ENCODE measurements at regions not wholly inside any gene's neighbourhood (a gene's known extent, or its start where the extent isn't known, plus 50 kb on each side); places are given as distances from the start of the nearest gene placed in this dataset.

DNA sequence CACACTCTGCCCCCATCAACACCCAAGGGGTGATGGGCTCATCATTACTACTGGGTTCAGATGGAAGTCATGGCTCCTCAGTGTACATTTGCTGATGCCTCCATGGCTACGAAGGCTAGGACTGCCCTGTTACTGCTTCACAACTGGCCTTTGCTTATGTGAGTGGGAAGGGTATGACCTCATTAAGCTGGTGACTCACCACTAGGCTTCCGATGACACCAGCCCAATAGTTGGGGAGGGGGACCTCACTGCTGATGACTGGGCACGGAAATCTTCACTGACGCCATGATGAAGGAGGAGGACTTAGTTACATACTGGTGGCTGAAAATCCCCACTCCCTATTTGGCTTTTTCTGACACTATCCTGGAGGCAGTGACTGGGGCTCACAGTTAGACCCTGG, 263.2 kb downstream of the CMPK2 start:
- H3K27ac Mint-ChIP-seq = no peak overlapping the region
- no peaks in the 10 kb centered on the region for H3K4me1 Mint-ChIP-seq
- H3K36me3 Mint-ChIP-seq = no peaks in the 10 kb centered on the region
- H3K4me3 Mint-ChIP-seq = no peak overlapping the region
- H3K27me3 Mint-ChIP-seq = peaks cover 3% of the 10 kb centered on the region
- H3K9me3 Mint-ChIP-seq = no peaks in the 10 kb centered on the region

DNA sequence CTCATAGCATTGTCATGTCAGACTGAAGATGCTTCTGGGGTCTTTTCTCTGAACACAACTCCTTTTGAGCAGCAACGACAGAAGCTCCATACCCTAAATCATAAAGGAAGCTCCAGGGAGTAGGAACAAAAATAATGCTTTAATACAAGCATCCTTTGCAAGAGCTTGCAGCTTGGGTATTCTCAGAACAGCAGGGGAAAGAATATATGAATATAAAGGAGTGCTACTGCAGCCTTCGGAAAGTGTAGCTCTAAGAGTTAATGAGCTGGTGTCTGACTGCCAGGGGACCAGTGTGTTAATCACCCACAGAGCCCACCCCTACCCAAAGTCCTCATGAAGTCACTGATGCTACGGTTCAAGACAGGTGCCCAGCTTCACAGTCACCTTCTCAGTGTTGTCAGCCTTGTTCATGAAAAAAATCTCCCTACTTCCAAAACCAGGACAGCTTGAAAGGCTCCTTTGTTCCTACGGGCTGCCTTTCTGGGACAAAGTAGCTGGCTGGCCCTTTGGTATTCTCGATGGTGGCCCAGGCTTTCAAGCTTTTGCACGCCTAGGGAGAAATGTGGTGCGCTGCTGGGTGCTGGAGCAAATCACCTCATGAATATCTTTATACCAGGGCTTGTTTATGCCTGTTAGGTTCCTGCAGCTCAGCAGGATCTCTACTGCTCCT, 259.7 kb downstream of the CMPK2 start:
- H3K36me3 Mint-ChIP-seq = no peaks in the 10 kb centered on the region
- peaks cover 3% of the 10 kb centered on the region for H3K27me3 Mint-ChIP-seq
- H3K27ac Mint-ChIP-seq = no peak overlapping the region
- no peak overlapping the region for H3K4me3 Mint-ChIP-seq
- peaks cover 2% of the 10 kb centered on the region for H3K9me3 Mint-ChIP-seq
- no peaks in the 10 kb centered on the region for H3K4me1 Mint-ChIP-seq

DNA sequence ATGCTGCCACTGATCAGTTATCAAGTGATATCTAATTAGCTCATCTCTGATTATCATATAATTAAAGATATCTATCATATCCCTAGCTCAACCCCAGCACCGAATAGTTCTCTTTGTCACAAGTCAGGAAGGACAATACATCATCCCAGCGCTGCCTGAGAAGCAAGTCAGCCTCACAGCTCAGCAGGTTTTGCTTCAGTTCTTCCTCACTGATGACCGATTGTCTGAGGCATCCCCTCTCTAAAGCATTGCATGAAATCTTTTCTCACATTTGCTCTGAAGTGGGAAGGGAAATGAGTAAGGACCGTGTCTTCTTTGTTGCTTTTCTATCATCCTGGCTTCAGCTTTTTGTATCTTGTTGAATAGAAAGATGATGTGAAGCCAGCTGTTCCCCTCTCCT, 247.9 kb downstream of the CMPK2 start:
- Mint-ChIP-seq H3K27me3 (peaks cover 4% of the 10 kb centered on the region), H3K36me3 (no peaks in the 10 kb centered on the region), H3K4me3 (no peak overlapping the region), H3K4me1 (no peaks in the 10 kb centered on the region), H3K9me3 (peaks cover 5% of the 10 kb centered on the region), H3K27ac (no peak overlapping the region)

DNA sequence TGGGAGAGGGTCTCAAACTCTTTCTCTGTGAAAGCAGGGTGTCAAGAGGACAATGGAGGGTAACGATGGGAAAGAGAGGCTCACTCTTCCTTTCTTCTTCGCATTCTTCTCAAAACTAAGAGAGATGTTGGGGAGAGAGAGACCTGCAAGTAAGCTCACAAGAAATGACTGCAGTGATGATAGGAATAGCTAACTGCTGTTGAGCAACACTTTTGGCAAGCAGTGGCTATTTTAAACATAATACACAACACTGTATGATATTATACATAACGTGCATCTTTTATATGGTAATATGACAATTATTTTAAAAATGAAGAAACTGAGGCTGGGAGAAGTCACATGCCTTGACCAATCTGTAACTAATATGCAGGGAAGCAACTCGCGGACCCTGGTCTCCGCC, 247.5 kb downstream of the CMPK2 start:
- Mint-ChIP-seq H3K27ac (no peak overlapping the region), H3K9me3 (peaks cover 5% of the 10 kb centered on the region)

DNA sequence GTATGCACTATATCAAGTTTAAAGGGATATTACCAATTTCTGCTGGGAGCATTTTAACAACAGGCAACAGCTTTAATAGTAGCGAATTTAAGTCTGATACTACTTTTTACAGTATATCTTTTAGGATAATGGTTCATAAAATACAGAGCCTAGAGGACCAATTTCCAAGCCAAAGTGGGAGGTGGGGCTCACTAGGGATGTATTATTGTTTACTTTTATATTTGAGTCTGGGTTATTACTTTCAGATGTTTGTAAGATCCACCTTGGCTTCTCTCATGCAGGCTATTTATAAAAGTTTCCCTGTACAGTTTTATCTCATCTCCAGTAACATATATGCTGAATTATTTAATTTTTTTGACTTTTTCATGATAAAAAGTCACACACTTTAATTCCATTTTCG, 242.0 kb downstream of the CMPK2 start:
- no peaks in the 10 kb centered on the region for H3K36me3 Mint-ChIP-seq
- H3K4me1 Mint-ChIP-seq = no peaks in the 10 kb centered on the region
- peaks cover 9% of the 10 kb centered on the region for H3K27me3 Mint-ChIP-seq
- no peaks in the 10 kb centered on the region for H3K9me3 Mint-ChIP-seq
- no peak overlapping the region for H3K4me3 Mint-ChIP-seq
- H3K27ac Mint-ChIP-seq = no peak overlapping the region

More for the DNA sequence above, 247.5 kb downstream of the CMPK2 start:
- no peaks in the 10 kb centered on the region for H3K4me1 Mint-ChIP-seq
- H3K36me3 Mint-ChIP-seq = no peaks in the 10 kb centered on the region
- H3K27me3 Mint-ChIP-seq = peaks cover 4% of the 10 kb centered on the region
- H3K4me3 Mint-ChIP-seq = no peak overlapping the region

DNA sequence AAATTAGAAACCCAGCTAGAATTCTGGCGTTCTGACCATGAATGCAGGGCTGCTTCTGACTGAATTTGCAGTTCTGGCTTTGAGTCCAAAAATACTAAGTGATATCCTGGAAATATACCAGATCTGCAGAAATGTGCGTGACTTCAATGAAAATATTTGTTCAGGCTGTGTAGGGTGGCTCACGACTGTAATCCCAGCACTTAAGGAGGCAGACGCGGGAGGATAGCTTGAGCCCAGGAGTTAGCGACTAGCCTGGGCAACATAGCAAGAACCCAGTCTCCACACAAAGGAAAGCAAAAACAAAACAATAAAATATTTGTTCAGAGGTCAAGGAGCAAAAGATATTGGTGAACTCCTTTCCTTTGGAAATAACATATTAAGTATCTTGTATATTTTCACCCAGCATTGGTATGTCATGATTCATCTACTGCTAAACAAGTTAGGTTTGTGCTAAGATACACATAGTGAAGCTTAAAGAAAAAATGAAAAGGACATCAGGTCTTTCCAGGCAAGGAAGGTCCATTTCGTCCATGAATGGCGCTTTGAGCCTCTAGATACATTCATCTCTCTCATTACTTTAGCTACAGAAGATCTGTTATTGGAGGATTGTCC, 239.2 kb downstream of the CMPK2 start:
- Mint-ChIP-seq H3K4me1 (no peaks in the 10 kb centered on the region), H3K4me3 (no peak overlapping the region), H3K36me3 (no peaks in the 10 kb centered on the region), H3K9me3 (no peaks in the 10 kb centered on the region), H3K27ac (no peak overlapping the region), H3K27me3 (peaks cover 8% of the 10 kb centered on the region)

DNA sequence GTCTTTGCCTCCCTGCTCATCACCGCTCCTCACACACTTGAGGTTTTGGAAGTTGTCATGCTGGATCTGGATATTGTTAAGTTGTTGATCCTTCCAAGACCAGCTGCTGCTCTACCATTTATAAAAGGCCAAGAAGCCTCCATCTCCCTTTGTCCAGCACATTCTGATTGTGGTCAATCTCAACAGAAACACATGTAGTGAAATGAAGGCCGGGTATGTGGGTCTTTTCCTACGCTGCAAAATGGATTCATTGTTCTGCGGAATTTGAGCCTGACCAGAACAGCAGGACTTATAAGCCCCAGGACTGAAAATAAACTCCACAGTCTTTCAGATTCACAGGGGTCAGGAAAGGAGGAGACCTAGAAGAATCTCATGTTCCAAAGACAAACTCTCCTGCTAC, 238.4 kb downstream of the CMPK2 start:
- H3K4me3 Mint-ChIP-seq = no peak overlapping the region
- H3K27me3 Mint-ChIP-seq = peaks cover 8% of the 10 kb centered on the region
- no peak overlapping the region for H3K27ac Mint-ChIP-seq
- H3K36me3 Mint-ChIP-seq = no peaks in the 10 kb centered on the region
- no peaks in the 10 kb centered on the region for H3K9me3 Mint-ChIP-seq
- no peaks in the 10 kb centered on the region for H3K4me1 Mint-ChIP-seq

DNA sequence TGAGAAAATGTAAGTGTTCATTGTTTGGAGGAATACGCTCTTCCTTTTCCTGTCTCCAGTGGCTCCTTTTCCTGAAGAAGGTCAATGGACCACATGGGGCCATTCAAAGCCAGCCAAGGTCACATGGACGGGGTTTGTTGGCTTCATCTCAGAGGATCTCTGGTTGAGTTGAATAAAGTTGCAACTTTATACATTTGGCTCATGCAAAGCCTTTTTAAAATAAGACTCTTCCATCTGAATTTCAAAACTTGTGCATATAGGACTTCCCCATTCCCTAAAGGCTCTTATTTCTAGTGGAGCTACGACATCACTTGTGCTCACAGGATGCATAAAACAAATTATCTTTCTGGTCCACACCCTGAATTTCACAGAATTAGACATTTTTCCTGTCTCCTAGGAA, 235.5 kb downstream of the CMPK2 start:
- Mint-ChIP-seq H3K4me1 (no peaks in the 10 kb centered on the region), H3K27ac (no peak overlapping the region), H3K9me3 (no peaks in the 10 kb centered on the region), H3K27me3 (peaks cover 2% of the 10 kb centered on the region), H3K36me3 (no peaks in the 10 kb centered on the region), H3K4me3 (no peak overlapping the region)

DNA sequence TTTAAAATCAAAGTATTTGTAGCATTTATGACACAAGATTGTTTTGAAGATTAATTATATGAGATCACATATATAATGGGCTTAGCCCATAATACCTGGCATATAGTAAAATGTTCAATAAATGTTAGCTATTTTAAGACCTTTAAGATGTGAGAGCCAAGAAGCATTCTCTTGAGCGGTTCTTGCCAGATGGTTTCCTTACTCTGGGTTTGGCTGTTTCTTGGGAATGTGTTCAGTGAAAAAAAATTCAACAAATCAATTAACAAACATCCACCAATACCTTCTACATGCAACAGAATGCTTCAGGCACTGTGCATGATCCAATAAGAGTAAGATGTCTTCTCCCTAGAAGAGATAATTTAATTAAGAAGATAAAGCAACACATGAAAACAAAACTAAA, 230.4 kb downstream of the CMPK2 start:
- Mint-ChIP-seq H3K4me3 (no peak overlapping the region), H3K9me3 (no peaks in the 10 kb centered on the region)

DNA sequence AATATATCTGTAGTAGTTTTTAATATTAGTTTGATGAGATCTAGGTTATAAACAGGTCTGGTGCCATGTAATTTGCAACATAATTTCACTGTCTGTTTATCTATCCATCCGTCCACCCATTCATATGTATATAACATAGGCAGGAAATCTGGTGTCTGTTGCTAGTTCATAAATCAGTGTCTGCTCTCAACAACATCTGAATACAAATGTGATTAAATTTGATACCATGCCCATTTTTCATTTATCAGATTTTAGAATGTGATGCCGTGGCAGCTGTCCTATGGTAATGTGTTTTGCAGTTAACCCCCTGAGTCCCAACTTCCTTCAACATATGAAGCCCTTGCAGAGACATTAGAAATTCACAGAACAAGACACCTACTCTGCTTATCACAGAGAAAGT, 228.4 kb downstream of the CMPK2 start:
- Mint-ChIP-seq H3K4me1 (no peaks in the 10 kb centered on the region), H3K27ac (no peak overlapping the region), H3K36me3 (no peaks in the 10 kb centered on the region), H3K4me3 (no peak overlapping the region), H3K9me3 (no peaks in the 10 kb centered on the region), H3K27me3 (peaks cover 12% of the 10 kb centered on the region)

More for the DNA sequence above, 230.4 kb downstream of the CMPK2 start:
- no peaks in the 10 kb centered on the region for H3K36me3 Mint-ChIP-seq
- H3K27me3 Mint-ChIP-seq = peaks cover 12% of the 10 kb centered on the region
- no peak overlapping the region for H3K27ac Mint-ChIP-seq
- no peaks in the 10 kb centered on the region for H3K4me1 Mint-ChIP-seq

DNA sequence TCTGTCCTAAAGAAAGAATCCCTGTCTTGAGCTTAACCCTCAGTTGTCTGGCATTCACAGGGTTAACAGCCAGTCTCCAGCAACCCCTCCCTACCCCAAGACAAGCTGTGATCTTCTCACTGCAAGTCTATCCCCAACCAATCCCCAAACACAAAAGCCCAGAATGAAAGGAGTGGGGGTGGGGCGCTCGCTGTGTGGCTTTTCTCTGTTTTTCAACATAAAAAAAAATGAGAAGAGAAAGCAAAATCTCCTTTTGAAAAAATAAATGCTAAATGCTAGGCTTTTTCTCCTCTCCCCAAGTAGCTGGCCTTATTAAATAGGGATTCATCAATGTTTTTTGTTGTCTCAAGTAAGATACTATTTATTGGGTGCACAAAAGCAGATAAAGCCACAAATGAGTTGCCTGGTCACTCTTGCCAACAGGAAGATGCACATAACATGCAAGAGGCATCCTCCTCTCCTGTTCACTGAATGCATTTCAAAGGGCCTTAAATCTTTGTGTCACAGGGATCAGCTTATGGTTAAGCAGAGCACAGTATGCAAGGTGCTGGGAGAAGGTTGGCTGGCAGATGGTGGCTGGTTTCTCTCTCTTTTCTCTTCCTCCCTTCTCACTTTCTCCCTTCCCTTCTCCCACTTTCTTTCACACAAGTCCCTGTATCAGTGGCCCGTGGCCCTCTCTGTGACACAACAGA, 225.6 kb downstream of the CMPK2 start:
- Mint-ChIP-seq H3K4me3 (no peak overlapping the region), H3K27me3 (peaks cover 12% of the 10 kb centered on the region), H3K4me1 (no peaks in the 10 kb centered on the region), H3K27ac (no peak overlapping the region), H3K36me3 (no peaks in the 10 kb centered on the region), H3K9me3 (no peaks in the 10 kb centered on the region)

DNA sequence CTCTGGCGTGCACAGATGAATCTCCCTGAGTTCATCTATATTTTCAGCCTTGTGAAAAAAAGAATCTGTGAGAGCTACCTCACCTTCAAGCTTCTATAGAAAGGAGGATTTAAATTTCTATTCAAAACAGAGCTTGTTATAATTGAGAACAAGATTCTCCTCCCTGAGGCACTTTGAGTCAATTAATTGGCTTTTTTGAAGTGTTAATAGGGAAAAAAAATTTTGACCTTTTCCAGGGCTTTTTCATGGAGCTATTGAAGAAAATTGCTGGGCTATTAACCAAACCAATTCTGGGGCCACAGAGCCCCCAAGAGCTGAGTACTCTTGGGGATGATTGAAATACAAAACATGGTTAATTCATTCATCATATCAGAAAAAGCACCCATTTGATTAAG, 225.1 kb downstream of the CMPK2 start:
- no peak overlapping the region for H3K4me3 Mint-ChIP-seq
- no peaks in the 10 kb centered on the region for H3K36me3 Mint-ChIP-seq
- no peaks in the 10 kb centered on the region for H3K9me3 Mint-ChIP-seq
- peaks cover 11% of the 10 kb centered on the region for H3K27me3 Mint-ChIP-seq
- no peaks in the 10 kb centered on the region for H3K4me1 Mint-ChIP-seq
- H3K27ac Mint-ChIP-seq = no peak overlapping the region

DNA sequence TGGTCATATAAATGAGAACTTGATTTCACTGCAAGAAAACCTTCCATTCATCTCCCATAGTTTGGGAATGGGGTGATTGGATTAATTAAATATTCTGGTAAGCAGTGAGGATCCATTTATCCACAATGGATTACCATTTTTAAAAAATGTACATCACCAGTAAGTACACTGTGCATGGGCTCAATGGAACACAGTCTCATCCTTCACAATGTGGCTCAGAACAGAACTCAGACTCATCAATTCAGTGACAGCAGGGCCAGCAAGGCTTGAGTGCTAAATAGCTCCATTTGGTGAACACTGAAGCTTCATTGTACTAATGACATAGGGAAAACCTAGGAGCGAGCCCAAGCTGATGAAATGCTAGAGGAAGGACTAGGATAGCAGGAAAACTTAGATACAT, 223.8 kb downstream of the CMPK2 start:
- Mint-ChIP-seq H3K36me3 (no peaks in the 10 kb centered on the region), H3K4me1 (no peaks in the 10 kb centered on the region), H3K9me3 (no peaks in the 10 kb centered on the region), H3K27me3 (peaks cover 7% of the 10 kb centered on the region), H3K27ac (no peak overlapping the region), H3K4me3 (no peak overlapping the region)

DNA sequence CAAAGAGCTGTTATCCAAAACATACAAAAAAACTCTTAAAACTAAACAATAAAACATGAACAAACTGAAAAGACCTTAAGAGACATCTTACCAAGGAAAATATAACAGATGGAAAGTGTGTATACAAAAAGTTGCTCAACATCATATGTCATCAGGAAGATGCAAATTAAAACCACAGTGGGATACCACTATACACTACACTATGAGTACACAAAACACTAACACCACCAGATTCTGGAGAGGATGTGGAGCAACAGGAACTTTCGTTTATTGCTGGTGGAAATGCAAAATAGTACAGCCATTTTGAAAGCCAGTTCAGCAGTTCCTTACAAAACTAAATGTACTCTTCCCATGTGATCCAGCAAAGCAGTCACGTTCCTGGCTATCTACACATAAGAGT, 221.4 kb downstream of the CMPK2 start:
- Mint-ChIP-seq H3K4me1 (no peaks in the 10 kb centered on the region), H3K9me3 (no peaks in the 10 kb centered on the region), H3K4me3 (no peak overlapping the region), H3K36me3 (no peaks in the 10 kb centered on the region), H3K27me3 (peaks cover 5% of the 10 kb centered on the region), H3K27ac (no peak overlapping the region)

DNA sequence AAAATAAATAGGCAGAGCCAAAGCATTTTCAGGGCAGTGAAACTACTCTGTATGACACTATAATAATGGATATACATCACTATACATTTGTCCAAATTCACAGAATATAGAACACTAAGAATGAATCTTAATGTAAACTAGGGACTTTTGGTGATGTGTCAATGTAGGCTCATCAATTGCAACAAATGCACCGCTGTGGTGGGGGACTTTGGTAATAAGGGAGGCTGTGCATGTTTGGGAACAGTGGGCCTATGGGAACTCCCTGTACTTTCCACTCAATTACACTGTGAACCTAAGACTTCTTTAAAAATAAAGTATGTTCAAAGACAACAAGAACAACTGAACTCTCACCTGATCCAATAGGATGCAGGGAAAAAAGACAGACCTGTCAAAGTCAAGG, 220.7 kb downstream of the CMPK2 start:
- H3K4me3 Mint-ChIP-seq = no peak overlapping the region
- no peaks in the 10 kb centered on the region for H3K36me3 Mint-ChIP-seq
- no peaks in the 10 kb centered on the region for H3K4me1 Mint-ChIP-seq
- no peak overlapping the region for H3K27ac Mint-ChIP-seq
- H3K9me3 Mint-ChIP-seq = no peaks in the 10 kb centered on the region
- peaks cover 2% of the 10 kb centered on the region for H3K27me3 Mint-ChIP-seq

DNA sequence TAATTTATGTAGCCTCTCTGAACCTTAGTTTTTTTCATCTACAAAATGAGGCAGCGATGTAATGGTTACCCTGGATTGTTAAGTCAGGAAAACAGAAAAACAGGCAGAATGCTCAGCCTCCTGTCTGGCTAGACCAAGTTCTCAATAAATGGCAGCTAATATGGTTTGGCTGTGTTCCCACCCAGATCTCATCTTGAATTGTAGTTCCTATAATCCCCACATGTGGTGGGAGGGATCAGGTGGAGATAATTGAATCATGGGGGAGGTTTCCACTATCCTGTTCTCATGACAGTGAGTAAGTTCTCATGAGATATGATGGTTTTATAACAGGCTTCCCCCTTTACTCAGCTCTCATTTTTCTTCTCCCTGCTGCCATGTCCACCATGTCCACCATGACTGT, 220.0 kb downstream of the CMPK2 start:
- no peaks in the 10 kb centered on the region for H3K9me3 Mint-ChIP-seq
- peaks cover 2% of the 10 kb centered on the region for H3K27me3 Mint-ChIP-seq
- H3K4me1 Mint-ChIP-seq = no peaks in the 10 kb centered on the region
- H3K27ac Mint-ChIP-seq = no peak overlapping the region
- no peaks in the 10 kb centered on the region for H3K36me3 Mint-ChIP-seq
- H3K4me3 Mint-ChIP-seq = no peak overlapping the region
